ENCODE measurements at regions not wholly inside any gene's neighbourhood (a gene's known extent, or its start where the extent isn't known, plus 50 kb on each side); places are given as distances from the start of the nearest gene placed in this dataset.

GRCh38 chr13:91066745-91067144 lies 280.7 kb upstream of the MIR17HG start:
- H4K20me1 ChIP-seq (ENCODE audit: insufficient read depth, poor library complexity, severe bottlenecking) = no peaks in the 10 kb centered on the region
- no peaks in the 10 kb centered on the region for H3K79me2 ChIP-seq
- WGBS (ENCODE audit: low lambda C conversion rate, missing lambda C conversion rate) = 92% methylated on average over 4 of the region's 4 CpGs
- DNase-seq (ENCODE audit: low spot score) = no peak
- H3K36me3 ChIP-seq (replicated peaks; ENCODE audit: insufficient read depth, low read depth) = no peaks in the 10 kb centered on the region
- H3K4me2 ChIP-seq = no peak overlapping the region
- H3K9me2 ChIP-seq (replicated peaks; ENCODE audit: insufficient read depth) = no peaks in the 10 kb centered on the region
- no peaks in the 10 kb centered on the region for H3K9me3 ChIP-seq (ENCODE audit: low read depth)
- no peak overlapping the region for H3K4me3 ChIP-seq
- no peaks in the 10 kb centered on the region for H3K4me1 ChIP-seq (ENCODE audit: insufficient read depth)
- no peak overlapping the region for H3K27ac ChIP-seq
- no peaks in the 10 kb centered on the region for H3K27me3 ChIP-seq
- TF ChIP-seq EZH2phosphoT487 (IDR thresholded peaks at IDR 0.05; ENCODE audit: low read depth, severe bottlenecking, unreplicated experiment) (no peak), CTCF (IDR thresholded peaks at IDR 0.05; ENCODE audit: poor library complexity) (no peak)
- no peak overlapping the region for H2AFZ ChIP-seq

GRCh38 chr13:91072486-91072885 lies 275.0 kb upstream of the MIR17HG start:
- Histone ChIP-seq H3K4me2 (no peak overlapping the region), H3K9me3 (ENCODE audit: low read depth) (no peaks in the 10 kb centered on the region), H3K79me2 (no peaks in the 10 kb centered on the region), H3K36me3 (replicated peaks; ENCODE audit: insufficient read depth, low read depth) (no peaks in the 10 kb centered on the region), H3K27me3 (no peaks in the 10 kb centered on the region), H3K9me2 (replicated peaks; ENCODE audit: insufficient read depth) (no peaks in the 10 kb centered on the region), H4K20me1 (ENCODE audit: insufficient read depth, poor library complexity, severe bottlenecking) (no peaks in the 10 kb centered on the region), H3K4me1 (ENCODE audit: insufficient read depth) (no peaks in the 10 kb centered on the region), H3K27ac (no peak overlapping the region), H2AFZ (no peak overlapping the region), H3K4me3 (no peak overlapping the region)
- TF ChIP-seq EZH2phosphoT487 (IDR thresholded peaks at IDR 0.05; ENCODE audit: low read depth, severe bottlenecking, unreplicated experiment) (no peak), CTCF (IDR thresholded peaks at IDR 0.05; ENCODE audit: poor library complexity) (no peak), EZH2 (IDR thresholded peaks at IDR 0.05; ENCODE audit: borderline replicate concordance) (no peak)
- DNase-seq (ENCODE audit: low spot score) = no peak
- WGBS (ENCODE audit: low lambda C conversion rate, missing lambda C conversion rate) = 92% methylated on average over 2 of the region's 2 CpGs

GRCh38 chr13:91074091-91074490 lies 273.4 kb upstream of the MIR17HG start:
- no peak for DNase-seq (ENCODE audit: low spot score)
- Histone ChIP-seq H3K9me3 (ENCODE audit: low read depth) (no peaks in the 10 kb centered on the region), H4K20me1 (ENCODE audit: insufficient read depth, poor library complexity, severe bottlenecking) (no peaks in the 10 kb centered on the region), H3K9me2 (replicated peaks; ENCODE audit: insufficient read depth) (no peaks in the 10 kb centered on the region), H3K79me2 (no peaks in the 10 kb centered on the region), H3K36me3 (replicated peaks; ENCODE audit: insufficient read depth, low read depth) (no peaks in the 10 kb centered on the region), H3K27ac (no peak overlapping the region), H3K27me3 (no peaks in the 10 kb centered on the region), H3K4me1 (ENCODE audit: insufficient read depth) (no peaks in the 10 kb centered on the region), H3K4me2 (no peak overlapping the region), H2AFZ (no peak overlapping the region), H3K4me3 (no peak overlapping the region)
- no peak for TF ChIP-seq EZH2phosphoT487 (IDR thresholded peaks at IDR 0.05; ENCODE audit: low read depth, severe bottlenecking, unreplicated experiment)
- no peak for TF ChIP-seq CTCF (IDR thresholded peaks at IDR 0.05; ENCODE audit: poor library complexity)
- no peak for TF ChIP-seq EZH2 (IDR thresholded peaks at IDR 0.05; ENCODE audit: borderline replicate concordance)
- WGBS (ENCODE audit: low lambda C conversion rate, missing lambda C conversion rate) = 89% methylated on average over 2 of the region's 2 CpGs

GRCh38 chr13:91076830-91077229 lies 270.7 kb upstream of the MIR17HG start:
- Histone ChIP-seq H3K27ac (no peak overlapping the region), H3K4me1 (ENCODE audit: insufficient read depth) (no peaks in the 10 kb centered on the region), H3K36me3 (replicated peaks; ENCODE audit: insufficient read depth, low read depth) (no peaks in the 10 kb centered on the region), H3K9me3 (ENCODE audit: low read depth) (no peaks in the 10 kb centered on the region), H3K27me3 (no peaks in the 10 kb centered on the region), H4K20me1 (ENCODE audit: insufficient read depth, poor library complexity, severe bottlenecking) (no peaks in the 10 kb centered on the region), H2AFZ (no peak overlapping the region), H3K79me2 (no peaks in the 10 kb centered on the region), H3K4me2 (no peak overlapping the region), H3K4me3 (no peak overlapping the region), H3K9me2 (replicated peaks; ENCODE audit: insufficient read depth) (no peaks in the 10 kb centered on the region)
- no peak for DNase-seq (ENCODE audit: low spot score)
- TF ChIP-seq EZH2 (IDR thresholded peaks at IDR 0.05; ENCODE audit: borderline replicate concordance) (no peak), CTCF (IDR thresholded peaks at IDR 0.05; ENCODE audit: poor library complexity) (no peak), EZH2phosphoT487 (IDR thresholded peaks at IDR 0.05; ENCODE audit: low read depth, severe bottlenecking, unreplicated experiment) (no peak)
- WGBS (ENCODE audit: low lambda C conversion rate, missing lambda C conversion rate) = 96% methylated on average over 2 of the region's 2 CpGs
